GM12891 (cell line): ENCODE measurements at regions not wholly inside any gene's neighbourhood (a gene's known extent, or its start where the extent isn't known, plus 50 kb on each side); places are given as distances from the start of the nearest gene placed in this dataset.

ENCODE experiments used
- PAX5 ChIP-seq: IDR thresholded peaks from 2 replicates; pipeline ENCODE4 v1.6.1; 2011; ENCODE audit warnings: low read length, moderate library complexity, mild to moderate bottlenecking; ENCODE audit not compliant: insufficient read depth, severe bottlenecking
- POLR2A ChIP-seq: IDR thresholded peaks from 2 replicates; pipeline ENCODE4 v1.6.1; 2011; ENCODE audit warnings: low read depth, low read length, control low read depth
- POLR2AphosphoS5 ChIP-seq: IDR thresholded peaks from 2 replicates; pipeline ENCODE4 v1.6.1; 2011; ENCODE audit warnings: low read depth, low read length, control low read depth
- POU2F2 ChIP-seq: IDR thresholded peaks from 2 replicates; pipeline ENCODE4 v1.6.1; 2011; ENCODE audit warnings: low read depth, mild to moderate bottlenecking, control low read depth, low read length, moderate library complexity
- TAF1 ChIP-seq: IDR thresholded peaks from 2 replicates; pipeline ENCODE4 v1.6.1; 2011; ENCODE audit warnings: low read depth, low read length, control low read depth

DNA sequence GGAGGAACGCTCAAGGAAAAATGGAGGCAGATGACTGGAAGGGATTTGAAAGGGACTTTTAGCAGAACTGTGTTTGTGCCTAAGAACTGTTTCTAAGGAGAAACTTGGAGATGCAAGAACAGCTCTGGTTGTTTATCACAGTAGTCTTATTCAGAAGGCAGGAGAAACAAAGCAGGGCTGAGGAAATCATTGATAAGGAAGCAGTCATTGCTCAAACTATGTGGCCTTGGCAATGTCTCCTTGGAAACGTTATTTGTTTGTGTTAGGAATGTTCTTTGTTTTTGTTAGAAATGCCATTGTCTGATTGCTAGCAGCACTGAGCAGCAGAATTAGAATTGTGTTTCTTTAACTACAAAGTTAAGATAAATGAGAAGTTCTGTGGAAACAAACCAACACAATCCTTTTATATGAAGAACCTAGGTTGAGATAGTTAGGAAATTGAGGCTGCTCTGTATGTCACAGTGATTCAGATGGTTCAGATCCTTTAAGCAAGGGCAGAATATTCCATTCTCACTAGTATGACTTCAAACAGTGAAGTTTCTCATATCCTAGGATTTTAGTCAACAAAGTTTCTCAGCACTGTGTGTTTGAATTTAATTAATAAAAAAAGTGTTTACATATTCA lies 1191.3 kb upstream of the IGFBP7 start:
- no peak for TF ChIP-seq POLR2A
- TF ChIP-seq POLR2AphosphoS5 = no peak
- no peak for TF ChIP-seq POU2F2
- no peak for TF ChIP-seq TAF1
- no peak for TF ChIP-seq PAX5
